Ovary (tissue), 7 donors: ENCODE measurements at regions not wholly inside any gene's neighbourhood (a gene's known extent, or its start where the extent isn't known, plus 50 kb on each side); places are given as distances from the start of the nearest gene placed in this dataset.
"Not testable (repeated sequence)": the region's sequence is repeated elsewhere in the genome, so short reads cannot be mapped to it uniquely, and the experiment has no call there.

Experiments
- DNase-seq, 5 donors: peaks; one replicate each; pipeline ENCODE4 v3.0.0-alpha.2; 2019 to 2020
- H3K27ac ChIP-seq, 2 donors: fragments of 200-600 bp; one replicate each; pipeline versions ENCODE4 v1.5.1 to v1.8.0; 2019 to 2022
- H3K27me3 ChIP-seq: fragments of 200-600 bp; one replicate; pipeline ENCODE4 v1.8.0; 2022
- H3K36me3 ChIP-seq: fragments of 200-600 bp; sonication (generic); one replicate; pipeline ENCODE4 v1.5.1; 2019
- H3K4me1 ChIP-seq: one replicate; pipeline ENCODE4 v1.8.1; 2013; ENCODE audit warnings: mild to moderate bottlenecking, moderate library complexity; ENCODE audit not compliant: insufficient read depth
- H3K4me3 ChIP-seq: fragments of 200-600 bp; sonication (generic); one replicate; pipeline ENCODE4 v1.5.1; 2017
- H3K9me3 ChIP-seq, 2 donors: fragments of 200-600 bp in 1 of 2; sonication (generic) in 1 of 2; one replicate each; pipeline versions ENCODE4 v1.5.1 to v1.8.1; 2013 to 2019; ENCODE audit warnings: mild to moderate bottlenecking in 1 of 2, moderate library complexity in 1 of 2
- CTCF ChIP-seq, 3 donors: fragments of 450-650 bp in 2 of 3; fragments of 200-600 bp in 1 of 3; IDR thresholded peaks; one replicate each; pipeline versions ENCODE4 v1.5.1 to v1.8.0; 2016 to 2022; ENCODE audit warnings: antibody characterized with exemption in 3 of 3, mild to moderate bottlenecking in 1 of 3
- EP300 ChIP-seq: sonication (generic); formaldehyde crosslinking; IDR thresholded peaks from one replicate; pipeline ENCODE4 v1.6.1; 2017; ENCODE audit warnings: antibody characterized with exemption
- POLR2A ChIP-seq: fragments of 450-650 bp; IDR thresholded peaks from one replicate; pipeline ENCODE4 v1.6.1; 2017; ENCODE audit warnings: antibody characterized with exemption, mild to moderate bottlenecking, moderate library complexity
- WGBS, 3 donors: extraction: QIAGEN DNeasy Blood & Tissue Kit in 1 of 3; methylation state at CpG; one replicate each; pipeline versions ENCODE4 v1.1.5 to v1.1.7; 2013 to 2017; 5-methylcytosine and 5-hydroxymethylcytosine counted together
- intact Hi-C, 4 donors: fragments of 100-400 bp; cut with DNase I; formaldehyde crosslinking; loops; one replicate each; pipeline versions ENCODE4 v1.11.0 to v1.15.1; 2022 to 2023
- donor health status: DM: no; HTN: no; CAD: no; lungs with moderate emphysema.
- donor health status: DM: no; HTN: no; CAD: no.
- donor health status: Bipolar disorder and iron deficiency.
- donor health status: DM: no; HTN: no; CAD: no.
- donor health status: DM: yes; HTN: yes; CAD: no.

DNA sequence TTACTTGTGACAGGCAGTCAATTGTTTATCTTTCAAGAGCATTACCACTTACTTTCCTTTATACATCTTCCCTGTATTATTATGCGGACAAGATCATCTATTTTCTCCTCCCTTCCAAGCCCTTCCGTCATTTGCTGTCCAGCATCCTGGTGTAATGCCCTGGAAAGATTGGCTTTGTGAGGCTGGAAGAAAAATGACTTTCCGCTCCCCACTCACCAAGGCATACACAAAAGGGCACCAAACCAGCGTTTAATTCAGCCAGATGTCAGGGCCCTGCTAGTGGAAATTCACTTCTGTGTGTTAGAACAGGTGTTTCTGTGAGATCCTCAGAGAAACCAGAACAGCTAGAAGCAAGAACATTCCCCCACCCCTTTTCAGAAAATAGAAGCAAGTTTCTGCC is 128.1 kb upstream of the NANOS1 start:
- WGBS, 3 donors, result 48 to 62% (median 52%) methylated on average over 4 of the region's 4 CpGs
- Histone ChIP-seq H3K9me3 (no peaks in the 10 kb centered on the region), H3K27ac (no peak overlapping the region), H3K4me3 (no peak overlapping the region), H3K27me3 (no peaks in the 10 kb centered on the region), H3K36me3 (no peaks in the 10 kb centered on the region), H3K4me1 (no peaks in the 10 kb centered on the region)
- TF ChIP-seq POLR2A (no peak), EP300 (no peak), CTCF (IDR thresholded peaks at IDR 0.05) (no peak)
- intact Hi-C loops, result no loop called here
- no peak for DNase-seq

DNA sequence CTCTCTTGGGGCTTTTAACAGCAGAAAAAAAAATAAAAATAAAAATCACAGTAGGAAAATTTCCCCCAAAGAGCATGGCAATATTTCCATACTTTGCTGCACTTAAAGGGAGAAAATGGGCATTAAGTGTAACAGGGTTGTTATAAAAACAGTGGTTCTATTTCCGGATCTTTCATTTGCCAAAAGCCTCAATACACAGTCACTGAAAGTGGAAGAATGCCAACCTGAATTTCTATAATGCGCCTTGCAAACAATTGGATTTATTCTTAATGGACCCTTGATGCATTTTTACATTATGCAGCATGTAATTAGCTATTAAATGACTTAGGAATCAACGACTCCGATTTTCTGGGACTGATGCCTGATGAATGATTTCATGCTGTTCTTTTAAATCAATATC is 127.6 kb upstream of the NANOS1 start:
- intact Hi-C loops, result no loop called here
- H3K36me3 ChIP-seq, result no peaks in the 10 kb centered on the region
- no peaks in the 10 kb centered on the region for H3K4me1 ChIP-seq
- no peak overlapping the region for H3K27ac ChIP-seq
- H3K9me3 ChIP-seq, result no peaks in the 10 kb centered on the region
- no peak for DNase-seq
- H3K27me3 ChIP-seq, result no peaks in the 10 kb centered on the region
- H3K4me3 ChIP-seq, result no peak overlapping the region
- WGBS, 3 donors, result 61 to 71% (median 65%) methylated on average over 4 of the region's 4 CpGs
- TF ChIP-seq CTCF (IDR thresholded peaks at IDR 0.05) (no peak), EP300 (no peak), POLR2A (no peak)

GRCh38 chr10:118902656-118903055 is 126.9 kb upstream of the NANOS1 start:
- H3K36me3 ChIP-seq, result not testable (repeated sequence)

GRCh38 chr10:118903251-118903650 is 126.3 kb upstream of the NANOS1 start:
- WGBS, 3 donors, result 90 to 95% (median 93%) methylated on average over 4 of the region's 4 CpGs
- no peak for DNase-seq
- Histone ChIP-seq H3K27ac (no peak overlapping the region), H3K4me1 (no peaks in the 10 kb centered on the region), H3K36me3 (no peaks in the 10 kb centered on the region), H3K4me3 (no peak overlapping the region), H3K27me3 (no peaks in the 10 kb centered on the region), H3K9me3 (no peaks in the 10 kb centered on the region)
- TF ChIP-seq POLR2A, result no peak
- TF ChIP-seq EP300, result no peak
- no peak for TF ChIP-seq CTCF (IDR thresholded peaks at IDR 0.05)
- intact Hi-C loops, result no loop called here

More at GRCh38 chr10:118902656-118903055, 126.9 kb upstream of the NANOS1 start:
- H3K4me3 ChIP-seq, H3K4me1 ChIP-seq, H3K27me3 ChIP-seq, H3K27ac ChIP-seq, H3K9me3 ChIP-seq, intact Hi-C loops, DNase-seq: not testable (repeated sequence)
- 90 to 94% (median 92%) methylated on average over 5 of the region's 5 CpGs for WGBS, 3 donors

DNA sequence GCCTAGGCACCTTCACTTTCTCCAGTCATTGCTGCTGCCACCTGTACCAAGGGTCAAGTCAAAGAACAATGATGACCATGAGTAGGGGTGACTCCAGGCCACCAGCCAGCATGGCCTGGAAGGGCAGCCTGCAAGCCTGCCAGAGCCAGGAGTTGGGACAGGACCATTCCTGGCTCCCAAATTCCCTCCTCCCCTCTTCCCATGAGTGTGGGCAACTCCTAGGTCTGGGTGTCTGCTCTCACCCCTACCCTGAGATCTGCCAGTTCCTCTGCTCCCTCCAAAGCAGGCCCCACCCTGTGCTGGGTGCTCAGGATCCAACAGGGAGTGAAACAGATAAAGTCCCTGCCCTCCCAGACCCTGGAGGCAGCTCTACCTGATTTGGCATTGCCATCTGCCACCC is 125.8 kb upstream of the NANOS1 start:
- Histone ChIP-seq H3K27ac (no peak overlapping the region), H3K36me3 (no peaks in the 10 kb centered on the region), H3K4me1 (no peaks in the 10 kb centered on the region), H3K4me3 (no peak overlapping the region), H3K9me3 (no peaks in the 10 kb centered on the region), H3K27me3 (no peaks in the 10 kb centered on the region)
- intact Hi-C loops, result no loop called here
- no peak for DNase-seq
- TF ChIP-seq EP300 (no peak), CTCF (IDR thresholded peaks at IDR 0.05) (no peak), POLR2A (no peak)
